OCI-LY3 (cell line): ENCODE measurements at regions not wholly inside any gene's neighbourhood (a gene's known extent, or its start where the extent isn't known, plus 50 kb on each side); places are given as distances from the start of the nearest gene placed in this dataset.

Experiments used
- CTCF ChIP-seq: fragments of 200-600, 300-600 bp; sonication (generic); IDR thresholded peaks from 2 replicates; pipeline ENCODE4 v1.5.1; 2014; ENCODE audit warnings: antibody characterized with exemption, low read length, low read depth
- EZH2phosphoT487 ChIP-seq: fragments of 200-600 bp; shearing (Covaris generic); IDR thresholded peaks from 2 replicates; pipeline ENCODE4 v1.6.1; 2018; ENCODE audit warnings: antibody characterized with exemption, mixed run types, low read depth

GRCh38 chr3:166455744-166456143, 618.5 kb upstream of the BCHE start:
- no peak for TF ChIP-seq CTCF
- TF ChIP-seq EZH2phosphoT487, result no peak
